ENCODE measurements at regions not wholly inside any gene's neighbourhood (a gene's known extent, or its start where the extent isn't known, plus 50 kb on each side); places are given as distances from the start of the nearest gene placed in this dataset.

DNA sequence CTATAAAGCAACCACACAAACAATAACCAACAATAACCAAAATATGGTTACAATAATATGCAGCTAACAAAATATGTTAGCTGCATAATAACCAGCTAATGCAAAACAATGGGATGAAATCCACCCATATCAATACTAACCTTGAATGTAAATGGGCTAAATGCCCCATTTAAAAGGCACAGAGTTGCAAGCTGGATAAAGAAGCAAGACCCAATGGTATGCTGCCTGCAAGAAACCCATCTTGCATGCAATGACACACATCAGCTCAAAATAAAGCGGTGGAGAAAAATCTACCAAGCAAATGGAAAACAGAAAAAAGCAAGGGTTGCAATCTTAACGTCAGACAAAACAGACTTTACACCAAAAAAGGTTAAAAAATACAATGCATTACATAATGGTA lies 316.5 kb upstream of the NR5A2 start:
- no peak for TF ChIP-seq NCOA5 (CRISPR knock-in tag; IDR thresholded peaks at IDR 0.05)
- TF ChIP-seq NFYB (CRISPR knock-in tag; IDR thresholded peaks at IDR 0.05), result no peak
- TF ChIP-seq ZFAT (CRISPR knock-in tag; conservative IDR thresholded peaks at IDR 0.05), result no peak
- TF ChIP-seq, protein P1, sequence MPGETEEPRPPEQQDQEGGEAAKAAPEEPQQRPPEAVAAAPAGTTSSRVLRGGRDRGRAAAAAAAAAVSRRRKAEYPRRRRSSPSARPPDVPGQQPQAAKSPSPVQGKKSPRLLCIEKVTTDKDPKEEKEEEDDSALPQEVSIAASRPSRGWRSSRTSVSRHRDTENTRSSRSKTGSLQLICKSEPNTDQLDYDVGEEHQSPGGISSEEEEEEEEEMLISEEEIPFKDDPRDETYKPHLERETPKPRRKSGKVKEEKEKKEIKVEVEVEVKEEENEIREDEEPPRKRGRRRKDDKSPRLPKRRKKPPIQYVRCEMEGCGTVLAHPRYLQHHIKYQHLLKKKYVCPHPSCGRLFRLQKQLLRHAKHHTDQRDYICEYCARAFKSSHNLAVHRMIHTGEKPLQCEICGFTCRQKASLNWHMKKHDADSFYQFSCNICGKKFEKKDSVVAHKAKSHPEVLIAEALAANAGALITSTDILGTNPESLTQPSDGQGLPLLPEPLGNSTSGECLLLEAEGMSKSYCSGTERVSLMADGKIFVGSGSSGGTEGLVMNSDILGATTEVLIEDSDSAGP (CRISPR knock-in tag; IDR thresholded peaks at IDR 0.05; ENCODE audit: borderline replicate concordance), result no peak
- TF ChIP-seq ZNF510 (CRISPR knock-in tag; IDR thresholded peaks at IDR 0.05; ENCODE audit: low read depth), result no peak
- TF ChIP-seq, protein P2, sequence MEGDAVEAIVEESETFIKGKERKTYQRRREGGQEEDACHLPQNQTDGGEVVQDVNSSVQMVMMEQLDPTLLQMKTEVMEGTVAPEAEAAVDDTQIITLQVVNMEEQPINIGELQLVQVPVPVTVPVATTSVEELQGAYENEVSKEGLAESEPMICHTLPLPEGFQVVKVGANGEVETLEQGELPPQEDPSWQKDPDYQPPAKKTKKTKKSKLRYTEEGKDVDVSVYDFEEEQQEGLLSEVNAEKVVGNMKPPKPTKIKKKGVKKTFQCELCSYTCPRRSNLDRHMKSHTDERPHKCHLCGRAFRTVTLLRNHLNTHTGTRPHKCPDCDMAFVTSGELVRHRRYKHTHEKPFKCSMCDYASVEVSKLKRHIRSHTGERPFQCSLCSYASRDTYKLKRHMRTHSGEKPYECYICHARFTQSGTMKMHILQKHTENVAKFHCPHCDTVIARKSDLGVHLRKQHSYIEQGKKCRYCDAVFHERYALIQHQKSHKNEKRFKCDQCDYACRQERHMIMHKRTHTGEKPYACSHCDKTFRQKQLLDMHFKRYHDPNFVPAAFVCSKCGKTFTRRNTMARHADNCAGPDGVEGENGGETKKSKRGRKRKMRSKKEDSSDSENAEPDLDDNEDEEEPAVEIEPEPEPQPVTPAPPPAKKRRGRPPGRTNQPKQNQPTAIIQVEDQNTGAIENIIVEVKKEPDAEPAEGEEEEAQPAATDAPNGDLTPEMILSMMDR (CRISPR knock-in tag; IDR thresholded peaks at IDR 0.05), result no peak
- TF ChIP-seq DNMT3B (CRISPR knock-in tag; conservative IDR thresholded peaks at IDR 0.05), result no peak
- TF ChIP-seq, protein P3, sequence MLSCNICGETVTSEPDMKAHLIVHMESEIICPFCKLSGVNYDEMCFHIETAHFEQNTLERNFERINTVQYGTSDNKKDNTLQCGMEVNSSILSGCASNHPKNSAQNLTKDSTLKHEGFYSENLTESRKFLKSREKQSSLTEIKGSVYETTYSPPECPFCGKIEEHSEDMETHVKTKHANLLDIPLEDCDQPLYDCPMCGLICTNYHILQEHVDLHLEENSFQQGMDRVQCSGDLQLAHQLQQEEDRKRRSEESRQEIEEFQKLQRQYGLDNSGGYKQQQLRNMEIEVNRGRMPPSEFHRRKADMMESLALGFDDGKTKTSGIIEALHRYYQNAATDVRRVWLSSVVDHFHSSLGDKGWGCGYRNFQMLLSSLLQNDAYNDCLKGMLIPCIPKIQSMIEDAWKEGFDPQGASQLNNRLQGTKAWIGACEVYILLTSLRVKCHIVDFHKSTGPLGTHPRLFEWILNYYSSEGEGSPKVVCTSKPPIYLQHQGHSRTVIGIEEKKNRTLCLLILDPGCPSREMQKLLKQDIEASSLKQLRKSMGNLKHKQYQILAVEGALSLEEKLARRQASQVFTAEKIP (CRISPR knock-in tag; IDR thresholded peaks at IDR 0.05; ENCODE audit: borderline replicate concordance), result no peak
- no peak for TF ChIP-seq ZSCAN12 (CRISPR knock-in tag; IDR thresholded peaks at IDR 0.05)
- TF ChIP-seq, protein P4, sequence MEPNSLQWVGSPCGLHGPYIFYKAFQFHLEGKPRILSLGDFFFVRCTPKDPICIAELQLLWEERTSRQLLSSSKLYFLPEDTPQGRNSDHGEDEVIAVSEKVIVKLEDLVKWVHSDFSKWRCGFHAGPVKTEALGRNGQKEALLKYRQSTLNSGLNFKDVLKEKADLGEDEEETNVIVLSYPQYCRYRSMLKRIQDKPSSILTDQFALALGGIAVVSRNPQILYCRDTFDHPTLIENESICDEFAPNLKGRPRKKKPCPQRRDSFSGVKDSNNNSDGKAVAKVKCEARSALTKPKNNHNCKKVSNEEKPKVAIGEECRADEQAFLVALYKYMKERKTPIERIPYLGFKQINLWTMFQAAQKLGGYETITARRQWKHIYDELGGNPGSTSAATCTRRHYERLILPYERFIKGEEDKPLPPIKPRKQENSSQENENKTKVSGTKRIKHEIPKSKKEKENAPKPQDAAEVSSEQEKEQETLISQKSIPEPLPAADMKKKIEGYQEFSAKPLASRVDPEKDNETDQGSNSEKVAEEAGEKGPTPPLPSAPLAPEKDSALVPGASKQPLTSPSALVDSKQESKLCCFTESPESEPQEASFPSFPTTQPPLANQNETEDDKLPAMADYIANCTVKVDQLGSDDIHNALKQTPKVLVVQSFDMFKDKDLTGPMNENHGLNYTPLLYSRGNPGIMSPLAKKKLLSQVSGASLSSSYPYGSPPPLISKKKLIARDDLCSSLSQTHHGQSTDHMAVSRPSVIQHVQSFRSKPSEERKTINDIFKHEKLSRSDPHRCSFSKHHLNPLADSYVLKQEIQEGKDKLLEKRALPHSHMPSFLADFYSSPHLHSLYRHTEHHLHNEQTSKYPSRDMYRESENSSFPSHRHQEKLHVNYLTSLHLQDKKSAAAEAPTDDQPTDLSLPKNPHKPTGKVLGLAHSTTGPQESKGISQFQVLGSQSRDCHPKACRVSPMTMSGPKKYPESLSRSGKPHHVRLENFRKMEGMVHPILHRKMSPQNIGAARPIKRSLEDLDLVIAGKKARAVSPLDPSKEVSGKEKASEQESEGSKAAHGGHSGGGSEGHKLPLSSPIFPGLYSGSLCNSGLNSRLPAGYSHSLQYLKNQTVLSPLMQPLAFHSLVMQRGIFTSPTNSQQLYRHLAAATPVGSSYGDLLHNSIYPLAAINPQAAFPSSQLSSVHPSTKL (CRISPR knock-in tag; IDR thresholded peaks at IDR 0.05), result no peak
